ENCODE measurements at regions not wholly inside any gene's neighbourhood (a gene's known extent, or its start where the extent isn't known, plus 50 kb on each side); places are given as distances from the start of the nearest gene placed in this dataset.
"Not testable (repeated sequence)": the region's sequence is repeated elsewhere in the genome, so short reads cannot be mapped to it uniquely, and the experiment has no call there.

DNA sequence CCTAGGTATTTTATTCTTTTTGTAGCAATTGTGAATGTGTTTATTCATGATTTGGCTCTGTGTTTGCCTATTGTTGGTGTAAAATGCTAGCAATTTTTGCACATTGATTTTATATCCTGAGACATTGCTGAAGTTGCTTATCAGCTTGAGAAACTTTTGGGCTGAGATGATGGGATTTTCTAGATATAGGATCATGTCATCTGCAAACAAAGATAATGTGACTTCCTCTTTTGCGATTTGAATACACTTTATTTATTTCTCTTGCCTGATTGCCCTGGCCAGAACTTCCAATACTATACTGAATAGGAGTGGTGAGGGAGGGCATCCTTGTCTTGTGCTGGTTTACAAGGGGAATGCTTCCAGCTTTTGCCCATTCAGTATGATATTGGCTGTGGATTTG is 62.4 kb downstream of the CHST2 start:
- TF ChIP-seq POLR2A (IDR thresholded peaks at IDR 0.05; ENCODE audit: low read length); GATA1 (IDR thresholded peaks at IDR 0.05; ENCODE audit: low read depth, low read length): not testable (repeated sequence)
